ENCODE measurements at regions not wholly inside any gene's neighbourhood (a gene's known extent, or its start where the extent isn't known, plus 50 kb on each side); places are given as distances from the start of the nearest gene placed in this dataset.

GRCh38 chr4:187366530-187366929 lies 629.0 kb upstream of the ZFP42 start:
- in situ Hi-C loops (cut with MboI; ENCODE audit: low pct_unique_long_range_greater_than_20kb, low sequenced_read_pairs, unreplicated experiment): no loop called here
- TF ChIP-seq CTCF (IDR thresholded peaks at IDR 0.05; ENCODE audit: extremely low read depth, insufficient read depth, missing control alignments): no peak
- DNase-seq (ENCODE audit: low spot score): no peak

- in situ Hi-C loops (cut with MboI; ENCODE audit: low pct_unique_long_range_greater_than_20kb, low sequenced_read_pairs, unreplicated experiment): no loop called here
- no peak for DNase-seq (ENCODE audit: low spot score)
- no peak for TF ChIP-seq CTCF (IDR thresholded peaks at IDR 0.05; ENCODE audit: extremely low read depth, insufficient read depth, missing control alignments)
These were observed 624.7 kb upstream of the ZFP42 start for GRCh38 chr4:187370918-187371317.

- DNase-seq (ENCODE audit: low spot score): no peak
- no peak for TF ChIP-seq CTCF (IDR thresholded peaks at IDR 0.05; ENCODE audit: extremely low read depth, insufficient read depth, missing control alignments)
- in situ Hi-C loops (cut with MboI; ENCODE audit: low pct_unique_long_range_greater_than_20kb, low sequenced_read_pairs, unreplicated experiment): no loop called here
These were observed 617.1 kb upstream of the ZFP42 start for GRCh38 chr4:187378441-187378840.

- in situ Hi-C loops (cut with MboI; ENCODE audit: low pct_unique_long_range_greater_than_20kb, low sequenced_read_pairs, unreplicated experiment): no loop called here
- no peak for TF ChIP-seq CTCF (IDR thresholded peaks at IDR 0.05; ENCODE audit: extremely low read depth, insufficient read depth, missing control alignments)
- no peak for DNase-seq (ENCODE audit: low spot score)
These were observed 615.4 kb upstream of the ZFP42 start for GRCh38 chr4:187380181-187380581.

- no peak for DNase-seq (ENCODE audit: low spot score)
- in situ Hi-C loops (cut with MboI; ENCODE audit: low pct_unique_long_range_greater_than_20kb, low sequenced_read_pairs, unreplicated experiment): no loop called here
- no peak for TF ChIP-seq CTCF (IDR thresholded peaks at IDR 0.05; ENCODE audit: extremely low read depth, insufficient read depth, missing control alignments)
These were observed 612.4 kb upstream of the ZFP42 start for GRCh38 chr4:187383181-187383580.

GRCh38 chr4:187387739-187388138 lies 607.8 kb upstream of the ZFP42 start:
- in situ Hi-C loops (cut with MboI; ENCODE audit: low pct_unique_long_range_greater_than_20kb, low sequenced_read_pairs, unreplicated experiment): no loop called here
- no peak for TF ChIP-seq CTCF (IDR thresholded peaks at IDR 0.05; ENCODE audit: extremely low read depth, insufficient read depth, missing control alignments)
- DNase-seq (ENCODE audit: low spot score): no peak

GRCh38 chr4:187389420-187389819 lies 606.2 kb upstream of the ZFP42 start:
- in situ Hi-C loops (cut with MboI; ENCODE audit: low pct_unique_long_range_greater_than_20kb, low sequenced_read_pairs, unreplicated experiment): no loop called here
- TF ChIP-seq CTCF (IDR thresholded peaks at IDR 0.05; ENCODE audit: extremely low read depth, insufficient read depth, missing control alignments): no peak
- no peak for DNase-seq (ENCODE audit: low spot score)

All from GM13977 (cell line).